ENCODE measurements at regions not wholly inside any gene's neighbourhood (a gene's known extent, or its start where the extent isn't known, plus 50 kb on each side); places are given as distances from the start of the nearest gene placed in this dataset.

- no peak for TF ChIP-seq CTCF (IDR thresholded peaks at IDR 0.05)
- TF ChIP-seq POLR2A (IDR thresholded peaks at IDR 0.05): no peak
These were observed 187.0 kb upstream of the KCNN2 start for GRCh38 chr5:114174837-114175236.
